SK-N-SH (cell line): ENCODE measurements at regions not wholly inside any gene's neighbourhood (a gene's known extent, or its start where the extent isn't known, plus 50 kb on each side); places are given as distances from the start of the nearest gene placed in this dataset.

Source experiments
- CTCF ChIA-PET: fragments of 300-600, 350-600 bp; formaldehyde crosslinking; extraction: SDS; loops from one replicate; lab custom pipeline; 2021; lab: Yijun Ruan, JAX
- POLR2A ChIA-PET: fragments of 350-600 bp; sonication (Branson Sonifier 250); formaldehyde crosslinking; extraction: SDS; loops from one replicate; lab custom pipeline; 2020; ENCODE audit warnings: antibody characterized with exemption, inconsistent platforms; lab: Yijun Ruan, JAX
- DNase-seq: peaks from one replicate; pipeline ENCODE4 v3.0.0; 2012
- H2AFZ ChIP-seq: fragments of 200-600 bp; sonication (generic); 2 replicates; pipeline ENCODE4 v1.8.1; 2016; ENCODE audit warnings: antibody characterized with exemption, mild to moderate bottlenecking, low read depth
- H3F3A ChIP-seq: fragments of 200-600 bp; sonication (generic); replicated peaks from 2 replicates; pipeline ENCODE3; 2016; ENCODE audit warnings: antibody characterized with exemption, mild to moderate bottlenecking; ENCODE audit not compliant: insufficient read depth
- H3K27ac ChIP-seq, 2 experiments: fragments of 200-500 bp in 1 of 2; fragments of 200-600 bp in 1 of 2; sonication (Bioruptor generic) in 1 of 2; sonication (generic), shearing (Covaris generic) in 1 of 2; 2 replicates each; pipeline versions ENCODE4 v1.5.1 to v1.6.1; 2014 to 2016; ENCODE audit warnings: low read depth in 2 of 2, inconsistent platforms in 1 of 2, low read length in 1 of 2, mild to moderate bottlenecking in 1 of 2, mixed read lengths in 1 of 2
- H3K27me3 ChIP-seq: fragments of 200-600 bp; sonication (generic), shearing (Covaris generic); 2 replicates; pipeline ENCODE4 v1.6.1; 2016; ENCODE audit warnings: mixed run types; ENCODE audit not compliant: insufficient read depth
- H3K36me3 ChIP-seq, 2 experiments: fragments of 200-500 bp in 1 of 2; fragments of 200-600 bp in 1 of 2; sonication (Bioruptor generic) in 1 of 2; sonication (generic) in 1 of 2; replicated peaks in 1 of 2; 2 replicates each; pipeline versions ENCODE3 to v1.5.1; 2014 to 2016; ENCODE audit warnings: low read length in 1 of 2, mild to moderate bottlenecking in 1 of 2; ENCODE audit not compliant: insufficient read depth in 2 of 2, control insufficient read depth in 1 of 2
- H3K4me1 ChIP-seq, 2 experiments: fragments of 200-500 bp in 1 of 2; fragments of 200-600 bp in 1 of 2; sonication (Bioruptor generic) in 1 of 2; sonication (generic), shearing (Covaris generic) in 1 of 2; 2 replicates each; pipeline versions ENCODE4 v1.5.1 to v1.6.1; 2014 to 2016; ENCODE audit warnings: low read depth in 1 of 2, low read length in 1 of 2, mixed run types in 1 of 2; ENCODE audit not compliant: insufficient read depth in 2 of 2, control insufficient read depth in 1 of 2
- H3K4me2 ChIP-seq: fragments of 200-600 bp; sonication (generic), shearing (Covaris generic); 2 replicates; pipeline ENCODE4 v1.6.1; 2017; ENCODE audit warnings: mixed run types
- H3K4me3 ChIP-seq, 2 experiments: fragments of 200-500 bp in 1 of 2; fragments of 200-600 bp in 1 of 2; sonication (Bioruptor generic) in 1 of 2; sonication (generic), shearing (Covaris generic) in 1 of 2; 2 replicates each; pipeline versions ENCODE4 v1.5.1 to v1.8.1; 2014 to 2016; ENCODE audit warnings: low read depth in 2 of 2, inconsistent platforms in 1 of 2, low read length in 1 of 2, mild to moderate bottlenecking in 1 of 2, mixed read lengths in 1 of 2, moderate library complexity in 1 of 2
- H3K79me2 ChIP-seq: fragments of 200-600 bp; sonication (generic); 2 replicates; pipeline ENCODE4 v1.8.1; 2017; ENCODE audit warnings: mild to moderate bottlenecking; ENCODE audit not compliant: insufficient read depth
- H3K9ac ChIP-seq: fragments of 200-600 bp; sonication (generic); 2 replicates; pipeline ENCODE4 v1.6.1; 2017; ENCODE audit warnings: mixed run types
- H3K9me2 ChIP-seq: fragments of 200-600 bp; sonication (generic); 2 replicates; pipeline ENCODE4 v1.6.1; 2017; ENCODE audit warnings: mixed run types
- H3K9me3 ChIP-seq: fragments of 200-600 bp; sonication (generic); 2 replicates; pipeline ENCODE4 v1.6.1; 2017; ENCODE audit warnings: mixed run types, mild to moderate bottlenecking, moderate library complexity
- H4K20me1 ChIP-seq: fragments of 200-600 bp; sonication (generic); 2 replicates; pipeline ENCODE4 v1.6.1; 2017; ENCODE audit warnings: mild to moderate bottlenecking, mixed run types; ENCODE audit not compliant: insufficient read depth
- EP300 ChIP-seq, 2 experiments: IDR thresholded peaks; 2 replicates each; pipeline versions ENCODE4 v1.4.0 to v1.6.1; 2012; ENCODE audit warnings: borderline replicate concordance in 1 of 2, low read depth in 1 of 2, low read length in 1 of 2
- EZH2phosphoT487 ChIP-seq: fragments of 200-600 bp; sonication (generic); IDR thresholded peaks from 2 replicates; pipeline ENCODE4 v1.6.1; 2017; ENCODE audit warnings: low read depth, mixed run types, mild to moderate bottlenecking, antibody characterized with exemption, moderate library complexity, borderline replicate concordance
- FOSL2 ChIP-seq: IDR thresholded peaks from 2 replicates; pipeline ENCODE4 v1.4.0; 2012; ENCODE audit warnings: low read depth, mild to moderate bottlenecking, moderate library complexity, borderline replicate concordance
- FOXM1 ChIP-seq: IDR thresholded peaks from 2 replicates; pipeline ENCODE4 v1.4.0; 2012; ENCODE audit warnings: low read depth, mild to moderate bottlenecking
- GABPA ChIP-seq: IDR thresholded peaks from 2 replicates; pipeline ENCODE4 v1.4.0; 2012; ENCODE audit warnings: low read depth, mild to moderate bottlenecking
- GATA2 ChIP-seq: sonication (generic); formaldehyde crosslinking; IDR thresholded peaks from 2 replicates; pipeline ENCODE4 v1.5.0; 2020; ENCODE audit warnings: mild to moderate bottlenecking, missing genetic modification reagents
- MXI1 ChIP-seq: IDR thresholded peaks from 2 replicates; pipeline ENCODE4 v1.6.1; 2012; ENCODE audit warnings: mild to moderate bottlenecking, low read depth, low read length, improper control_type of control experiment
- NRF1 ChIP-seq: IDR thresholded peaks from 2 replicates; pipeline ENCODE4 v1.6.1; 2012; ENCODE audit warnings: low read depth, mild to moderate bottlenecking, low read length
- RAD21 ChIP-seq: IDR thresholded peaks from 2 replicates; pipeline ENCODE4 v1.6.1; 2012; ENCODE audit warnings: mild to moderate bottlenecking, low read length
- RFX5 ChIP-seq: IDR thresholded peaks from 2 replicates; pipeline ENCODE4 v1.6.1; 2012; ENCODE audit warnings: mild to moderate bottlenecking, improper control_type of control experiment, low read length
- SMC3 ChIP-seq: IDR thresholded peaks from 2 replicates; pipeline ENCODE4 v1.6.1; 2012; ENCODE audit warnings: low read depth, low read length, improper control_type of control experiment
- TAF1 ChIP-seq: IDR thresholded peaks from 2 replicates; pipeline ENCODE4 v1.6.1; 2012; ENCODE audit warnings: low read depth, mild to moderate bottlenecking, low read length, moderate library complexity, borderline replicate concordance
- TEAD4 ChIP-seq: IDR thresholded peaks from 2 replicates; pipeline ENCODE4 v1.4.0; 2012; ENCODE audit warnings: mild to moderate bottlenecking, borderline replicate concordance; ENCODE audit not compliant: insufficient read depth
- YY1 ChIP-seq: IDR thresholded peaks from 2 replicates; pipeline ENCODE4 v1.4.0; 2012; ENCODE audit warnings: low read depth, mild to moderate bottlenecking
- WGBS: methylation state at CpG from one replicate; pipeline ENCODE4 v1.1.6; 2017; ENCODE audit warnings: low lambda C conversion rate; 5-methylcytosine and 5-hydroxymethylcytosine counted together
- TF ChIP-seq, protein P1 (sequence below): IDR thresholded peaks from 2 replicates; pipeline ENCODE4; 2012
- TF ChIP-seq, protein P2 (sequence below): IDR thresholded peaks from 2 replicates; pipeline ENCODE4 v1.4.0; 2012; ENCODE audit warnings: low read depth, borderline replicate concordance
- TF ChIP-seq, protein P3 (sequence below): IDR thresholded peaks from 2 replicates; pipeline ENCODE4 v1.4.0; 2012; ENCODE audit warnings: low read depth
- TF ChIP-seq, protein P4 (sequence below): IDR thresholded peaks from 2 replicates; pipeline ENCODE4 v1.4.0; 2012; ENCODE audit warnings: low read depth, borderline replicate concordance
- TF ChIP-seq, protein P5 (sequence below): fragments of 150-350 bp; IDR thresholded peaks from 2 replicates; pipeline ENCODE4 v1.6.1; 2016; ENCODE audit warnings: mild to moderate bottlenecking, low read depth, low read length

DNA sequence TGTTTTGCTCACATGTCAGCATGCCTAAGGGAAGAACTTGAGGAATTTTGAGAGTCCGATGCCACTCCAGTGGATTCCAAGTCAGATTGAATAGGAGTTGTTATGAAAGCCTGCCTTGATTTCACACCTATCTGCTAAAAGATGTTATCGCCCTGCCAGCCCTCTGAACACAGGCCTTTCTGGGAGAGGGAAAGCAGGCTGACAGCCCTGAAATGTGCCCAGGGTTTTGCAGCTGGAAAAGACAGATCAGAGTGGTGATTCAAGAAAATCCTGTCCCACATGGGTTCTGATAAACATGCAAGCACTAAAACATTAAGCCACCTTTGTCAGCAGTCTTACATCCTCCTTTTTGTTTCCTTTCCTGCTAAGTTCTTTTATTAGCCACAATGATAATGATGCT, 1752.9 kb upstream of the CELF4 start (continued):
- 0 out of 2 replicates have a peak, but pooled peaks have one; percentile 12 for TF ChIP-seq RAD21
- no peak for TF ChIP-seq SMC3
- TF ChIP-seq GATA2 (CRISPR knock-in tag), result peak; percentile 79
- TF ChIP-seq NRF1, result no peak
- TF ChIP-seq YY1, result no peak
- TF ChIP-seq FOSL2, result no peak
- TF ChIP-seq TEAD4, result no peak
- TF ChIP-seq, protein P1, sequence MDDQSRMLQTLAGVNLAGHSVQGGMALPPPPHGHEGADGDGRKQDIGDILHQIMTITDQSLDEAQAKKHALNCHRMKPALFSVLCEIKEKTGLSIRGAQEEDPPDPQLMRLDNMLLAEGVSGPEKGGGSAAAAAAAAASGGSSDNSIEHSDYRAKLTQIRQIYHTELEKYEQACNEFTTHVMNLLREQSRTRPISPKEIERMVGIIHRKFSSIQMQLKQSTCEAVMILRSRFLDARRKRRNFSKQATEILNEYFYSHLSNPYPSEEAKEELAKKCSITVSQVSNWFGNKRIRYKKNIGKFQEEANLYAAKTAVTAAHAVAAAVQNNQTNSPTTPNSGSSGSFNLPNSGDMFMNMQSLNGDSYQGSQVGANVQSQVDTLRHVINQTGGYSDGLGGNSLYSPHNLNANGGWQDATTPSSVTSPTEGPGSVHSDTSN, result no peak
- peak; percentile 57; the same call in 1 of the 2 replicates for TF ChIP-seq MXI1
- no peak for TF ChIP-seq GABPA
- TF ChIP-seq FOXM1, result no peak
- TF ChIP-seq, protein P2, sequence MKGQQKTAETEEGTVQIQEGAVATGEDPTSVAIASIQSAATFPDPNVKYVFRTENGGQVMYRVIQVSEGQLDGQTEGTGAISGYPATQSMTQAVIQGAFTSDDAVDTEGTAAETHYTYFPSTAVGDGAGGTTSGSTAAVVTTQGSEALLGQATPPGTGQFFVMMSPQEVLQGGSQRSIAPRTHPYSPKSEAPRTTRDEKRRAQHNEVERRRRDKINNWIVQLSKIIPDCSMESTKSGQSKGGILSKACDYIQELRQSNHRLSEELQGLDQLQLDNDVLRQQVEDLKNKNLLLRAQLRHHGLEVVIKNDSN, result no peak
- TF ChIP-seq, protein P3, sequence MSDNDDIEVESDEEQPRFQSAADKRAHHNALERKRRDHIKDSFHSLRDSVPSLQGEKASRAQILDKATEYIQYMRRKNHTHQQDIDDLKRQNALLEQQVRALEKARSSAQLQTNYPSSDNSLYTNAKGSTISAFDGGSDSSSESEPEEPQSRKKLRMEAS, result no peak
- TF ChIP-seq, protein P4, sequence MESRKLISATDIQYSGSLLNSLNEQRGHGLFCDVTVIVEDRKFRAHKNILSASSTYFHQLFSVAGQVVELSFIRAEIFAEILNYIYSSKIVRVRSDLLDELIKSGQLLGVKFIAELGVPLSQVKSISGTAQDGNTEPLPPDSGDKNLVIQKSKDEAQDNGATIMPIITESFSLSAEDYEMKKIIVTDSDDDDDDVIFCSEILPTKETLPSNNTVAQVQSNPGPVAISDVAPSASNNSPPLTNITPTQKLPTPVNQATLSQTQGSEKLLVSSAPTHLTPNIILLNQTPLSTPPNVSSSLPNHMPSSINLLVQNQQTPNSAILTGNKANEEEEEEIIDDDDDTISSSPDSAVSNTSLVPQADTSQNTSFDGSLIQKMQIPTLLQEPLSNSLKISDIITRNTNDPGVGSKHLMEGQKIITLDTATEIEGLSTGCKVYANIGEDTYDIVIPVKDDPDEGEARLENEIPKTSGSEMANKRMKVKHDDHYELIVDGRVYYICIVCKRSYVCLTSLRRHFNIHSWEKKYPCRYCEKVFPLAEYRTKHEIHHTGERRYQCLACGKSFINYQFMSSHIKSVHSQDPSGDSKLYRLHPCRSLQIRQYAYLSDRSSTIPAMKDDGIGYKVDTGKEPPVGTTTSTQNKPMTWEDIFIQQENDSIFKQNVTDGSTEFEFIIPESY, result no peak
- TF ChIP-seq EP300 (IDR thresholded peaks at IDR 0.05; ENCODE audit: borderline replicate concordance in 1 of 2, low read depth in 1 of 2, low read length in 1 of 2), result peak in 1 of 2 experiments; percentile 48; a peak in 2 of 4 replicates
- TF ChIP-seq EZH2phosphoT487, result no peak
- no peak for TF ChIP-seq TAF1
- no peak for TF ChIP-seq RFX5
- TF ChIP-seq, all 33 proteins: peak for 4

DNA sequence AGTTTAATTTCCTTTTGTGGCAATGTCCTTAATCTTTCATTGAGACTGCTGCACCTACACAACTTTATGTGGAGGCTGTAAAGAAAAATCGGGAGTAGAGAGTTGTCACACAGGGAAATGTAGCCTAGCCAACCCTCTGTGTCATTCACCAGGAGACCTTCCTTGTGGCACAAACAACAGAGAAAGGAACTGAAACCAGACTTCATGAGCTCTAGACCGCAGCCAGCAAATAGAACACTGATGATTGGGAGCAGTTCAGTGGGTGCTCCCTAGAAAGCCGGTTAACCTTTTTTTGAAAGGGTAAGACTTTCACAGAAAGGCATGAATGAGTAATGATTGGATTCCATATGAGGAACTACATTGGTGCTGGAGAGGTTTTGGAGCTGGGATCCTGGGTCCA, 1752.4 kb upstream of the CELF4 start:
- ChIA-PET CTCF (no interaction called here), POLR2A (no interaction called here)
- no peak for TF ChIP-seq MXI1
- no peak for TF ChIP-seq FOSL2
- TF ChIP-seq, protein P5, sequence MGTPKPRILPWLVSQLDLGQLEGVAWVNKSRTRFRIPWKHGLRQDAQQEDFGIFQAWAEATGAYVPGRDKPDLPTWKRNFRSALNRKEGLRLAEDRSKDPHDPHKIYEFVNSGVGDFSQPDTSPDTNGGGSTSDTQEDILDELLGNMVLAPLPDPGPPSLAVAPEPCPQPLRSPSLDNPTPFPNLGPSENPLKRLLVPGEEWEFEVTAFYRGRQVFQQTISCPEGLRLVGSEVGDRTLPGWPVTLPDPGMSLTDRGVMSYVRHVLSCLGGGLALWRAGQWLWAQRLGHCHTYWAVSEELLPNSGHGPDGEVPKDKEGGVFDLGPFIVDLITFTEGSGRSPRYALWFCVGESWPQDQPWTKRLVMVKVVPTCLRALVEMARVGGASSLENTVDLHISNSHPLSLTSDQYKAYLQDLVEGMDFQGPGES, result no peak
- TF ChIP-seq RFX5, result no peak
- no peak for TF ChIP-seq EP300 (IDR thresholded peaks at IDR 0.05; ENCODE audit: borderline replicate concordance in 1 of 2, low read depth in 1 of 2, low read length in 1 of 2)
- TF ChIP-seq FOXM1, result no peak
- no peaks in the 10 kb centered on the region for H3K36me3 ChIP-seq
- no peaks in the 10 kb centered on the region for H3K27me3 ChIP-seq
- no peak for DNase-seq
- no peaks in the 10 kb centered on the region for H3K9me3 ChIP-seq
- H3K9me2 ChIP-seq, result no peaks in the 10 kb centered on the region
- H3K4me3 ChIP-seq, result no peak overlapping the region
- H4K20me1 ChIP-seq, result no peaks in the 10 kb centered on the region
- H3K4me2 ChIP-seq, result no peak overlapping the region
- H3K4me1 ChIP-seq, result peaks cover 0 to 14% of the 10 kb centered on the region in 2 experiments; a peak in 2 of 4 replicates
- H2AFZ ChIP-seq, result no peak overlapping the region
- no peaks in the 10 kb centered on the region for H3F3A ChIP-seq
- no peak overlapping the region for H3K27ac ChIP-seq
- H3K9ac ChIP-seq, result no peak overlapping the region
- no peaks in the 10 kb centered on the region for H3K79me2 ChIP-seq
- WGBS, result 54% methylated on average over 3 of the region's 3 CpGs
